ENCODE measurements at regions not wholly inside any gene's neighbourhood (a gene's known extent, or its start where the extent isn't known, plus 50 kb on each side); places are given as distances from the start of the nearest gene placed in this dataset.

DNA sequence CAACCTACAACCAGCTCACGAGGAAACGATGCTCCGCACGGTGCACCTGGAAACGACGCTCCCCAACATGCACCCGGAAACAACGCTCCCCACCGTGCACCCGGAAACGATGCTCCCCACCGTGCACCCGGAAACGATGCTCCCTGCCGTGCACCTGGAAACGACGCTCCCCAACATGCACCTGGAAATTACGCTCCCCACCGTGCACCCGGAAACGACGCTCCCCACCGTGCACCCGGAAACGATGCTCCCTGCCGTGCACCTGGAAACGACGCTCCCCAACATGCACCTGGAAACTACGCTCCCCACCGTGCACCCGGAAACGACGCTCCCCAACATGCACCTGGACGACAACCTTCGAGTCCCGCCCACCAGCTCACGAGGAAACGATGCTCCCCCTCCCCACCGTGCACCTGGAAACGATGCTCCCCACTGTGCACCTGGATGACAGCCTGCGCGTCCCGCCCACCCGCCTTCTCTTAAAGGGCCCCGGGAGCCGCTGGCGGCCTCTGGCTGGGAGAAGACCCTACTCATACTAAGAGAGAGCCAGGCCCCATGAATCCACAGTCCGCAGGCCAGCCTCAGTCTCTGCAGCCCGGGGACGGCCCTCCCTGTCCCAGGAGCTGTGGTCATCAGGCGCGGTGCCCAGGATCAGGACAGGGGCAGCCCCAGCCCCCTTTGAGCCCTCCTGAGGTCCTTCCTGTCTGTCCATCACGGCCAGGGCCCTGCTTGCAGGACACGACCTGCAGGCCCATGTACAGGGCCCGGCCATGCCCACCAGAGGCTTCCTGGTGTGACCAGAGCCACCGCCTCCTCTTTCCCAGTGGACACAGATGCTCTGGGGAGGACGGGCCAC lies 98.3 kb downstream of the PDGFA start:
- no peaks in the 10 kb centered on the region for H3K36me3 Mint-ChIP-seq (ENCODE audit: low read depth)
- CTCF ChIA-PET = no interaction called here
- POLR2A ChIA-PET = no interaction called here
- no peak for ATAC-seq
- H3K27ac Mint-ChIP-seq = no peak overlapping the region
- DNase-seq = no peak
- H3K9me3 Mint-ChIP-seq (ENCODE audit: insufficient read depth) = peaks cover 12% of the 10 kb centered on the region
- no peaks in the 10 kb centered on the region for H3K27me3 Mint-ChIP-seq (ENCODE audit: low read depth)
- no peak overlapping the region for H3K4me3 Mint-ChIP-seq
- H3K4me1 Mint-ChIP-seq (ENCODE audit: low read depth) = no peaks in the 10 kb centered on the region

DNA sequence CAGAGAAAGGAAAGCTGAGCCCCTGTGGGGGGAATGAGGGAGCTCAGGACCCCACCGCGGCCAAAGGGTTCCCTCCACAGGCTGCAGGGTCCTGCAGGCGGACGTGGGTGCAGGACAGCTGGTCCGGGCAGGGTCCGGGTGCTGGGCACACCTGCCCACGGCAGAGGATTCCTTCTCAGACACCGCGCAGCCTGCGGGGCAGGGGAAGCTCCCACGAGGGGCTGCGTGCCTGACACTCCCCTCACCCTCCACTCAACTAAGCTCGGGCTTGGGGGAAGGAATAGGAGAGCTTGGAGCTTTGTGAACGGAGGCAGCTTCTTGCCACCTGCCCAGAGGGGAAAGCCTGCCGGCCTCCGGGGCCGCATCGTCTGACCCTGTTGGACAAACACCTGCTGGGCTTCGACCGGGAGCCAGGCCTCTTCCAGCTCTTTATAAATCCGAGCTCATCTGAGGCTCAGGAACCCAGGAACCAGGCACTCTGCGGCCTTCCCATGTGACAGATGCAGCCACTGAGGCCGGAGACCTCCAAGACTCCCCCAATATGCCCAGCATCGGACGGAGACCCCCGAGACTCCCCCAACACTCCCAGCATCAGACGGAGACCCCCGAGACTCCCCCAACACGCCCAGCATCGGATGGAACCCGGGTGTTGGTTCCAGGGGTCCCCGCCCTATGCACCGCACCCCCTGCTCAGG lies 97.3 kb downstream of the PDGFA start:
- Mint-ChIP-seq H3K27ac (no peak overlapping the region), H3K36me3 (ENCODE audit: low read depth) (no peaks in the 10 kb centered on the region), H3K27me3 (ENCODE audit: low read depth) (no peaks in the 10 kb centered on the region), H3K4me1 (ENCODE audit: low read depth) (no peaks in the 10 kb centered on the region), H3K9me3 (ENCODE audit: insufficient read depth) (peaks cover 11% of the 10 kb centered on the region), H3K4me3 (no peak overlapping the region)
- ChIA-PET CTCF (no interaction called here), POLR2A (no interaction called here)
- no peak for DNase-seq
- ATAC-seq = no peak

GRCh38 chr7:422886-423225 lies 96.8 kb downstream of the PDGFA start:
- CTCF ChIA-PET = no interaction called here
- Mint-ChIP-seq H3K4me3 (no peak overlapping the region), H3K36me3 (ENCODE audit: low read depth) (no peaks in the 10 kb centered on the region), H3K9me3 (ENCODE audit: insufficient read depth) (peaks cover 7% of the 10 kb centered on the region), H3K27me3 (ENCODE audit: low read depth) (no peaks in the 10 kb centered on the region), H3K27ac (no peak overlapping the region), H3K4me1 (ENCODE audit: low read depth) (no peaks in the 10 kb centered on the region)
- DNase-seq (no peak), ATAC-seq (no peak)
- POLR2A ChIA-PET = no interaction called here

DNA sequence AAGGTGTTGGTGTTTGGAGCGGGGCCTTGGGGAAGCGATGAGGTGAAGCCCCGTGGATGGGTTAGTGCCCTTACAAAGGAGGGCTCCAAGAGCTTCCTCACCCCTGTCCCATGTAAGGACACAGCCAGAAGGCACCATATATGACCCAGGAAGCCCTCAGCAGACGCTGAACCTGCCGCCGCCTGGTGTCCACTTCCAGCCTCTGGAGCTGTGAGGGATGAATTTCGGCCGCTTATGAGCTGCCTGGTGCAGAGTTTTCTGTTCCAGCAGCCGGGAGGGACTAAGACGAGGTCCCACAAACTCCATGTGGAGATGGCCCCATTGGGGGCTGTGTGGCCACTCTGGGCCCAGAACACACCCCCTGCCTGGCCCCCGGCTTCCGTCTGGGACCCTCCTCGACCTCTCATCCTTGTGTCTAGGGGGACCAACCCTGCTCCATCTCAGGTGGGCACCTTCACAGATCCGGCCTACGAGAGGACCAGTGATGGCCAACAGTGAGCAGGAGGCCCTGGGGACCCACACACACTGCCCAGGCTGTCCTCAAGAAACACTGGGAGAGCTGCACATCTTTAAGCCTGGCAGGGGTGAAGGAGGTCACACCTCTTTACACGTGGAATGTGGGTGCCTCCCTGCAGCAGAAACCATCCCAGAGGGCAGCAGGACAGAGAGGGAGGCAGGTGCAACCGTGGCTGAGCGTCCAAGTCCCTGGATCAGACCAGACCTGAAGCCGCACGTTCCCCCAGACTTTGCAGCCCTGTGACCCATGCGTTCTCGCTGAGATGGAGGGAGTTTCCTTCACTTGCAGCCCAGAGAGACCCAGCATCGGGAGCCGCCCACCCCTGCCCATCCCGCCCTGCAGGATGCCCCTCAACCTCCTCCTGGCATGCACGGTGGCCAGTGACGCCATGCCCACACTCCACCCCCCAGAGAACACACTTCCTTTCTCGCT lies 96.1 kb downstream of the PDGFA start:
- Mint-ChIP-seq H3K4me1 (ENCODE audit: low read depth) (no peaks in the 10 kb centered on the region), H3K36me3 (ENCODE audit: low read depth) (no peaks in the 10 kb centered on the region), H3K27ac (no peak overlapping the region), H3K9me3 (ENCODE audit: insufficient read depth) (peaks cover 2% of the 10 kb centered on the region), H3K27me3 (ENCODE audit: low read depth) (no peaks in the 10 kb centered on the region), H3K4me3 (no peak overlapping the region)
- ChIA-PET CTCF (no interaction called here), POLR2A (no interaction called here)
- DNase-seq (no peak), ATAC-seq (no peak)

GRCh38 chr7:424301-424935 lies 95.2 kb downstream of the PDGFA start:
- H3K36me3 Mint-ChIP-seq (ENCODE audit: low read depth) = no peaks in the 10 kb centered on the region
- ATAC-seq = no peak
- ChIA-PET CTCF (no interaction called here), POLR2A (no interaction called here)
- no peak overlapping the region for H3K27ac Mint-ChIP-seq
- DNase-seq = no peak
- no peaks in the 10 kb centered on the region for H3K9me3 Mint-ChIP-seq (ENCODE audit: insufficient read depth)
- H3K27me3 Mint-ChIP-seq (ENCODE audit: low read depth) = no peaks in the 10 kb centered on the region
- no peak overlapping the region for H3K4me3 Mint-ChIP-seq
- no peaks in the 10 kb centered on the region for H3K4me1 Mint-ChIP-seq (ENCODE audit: low read depth)

DNA sequence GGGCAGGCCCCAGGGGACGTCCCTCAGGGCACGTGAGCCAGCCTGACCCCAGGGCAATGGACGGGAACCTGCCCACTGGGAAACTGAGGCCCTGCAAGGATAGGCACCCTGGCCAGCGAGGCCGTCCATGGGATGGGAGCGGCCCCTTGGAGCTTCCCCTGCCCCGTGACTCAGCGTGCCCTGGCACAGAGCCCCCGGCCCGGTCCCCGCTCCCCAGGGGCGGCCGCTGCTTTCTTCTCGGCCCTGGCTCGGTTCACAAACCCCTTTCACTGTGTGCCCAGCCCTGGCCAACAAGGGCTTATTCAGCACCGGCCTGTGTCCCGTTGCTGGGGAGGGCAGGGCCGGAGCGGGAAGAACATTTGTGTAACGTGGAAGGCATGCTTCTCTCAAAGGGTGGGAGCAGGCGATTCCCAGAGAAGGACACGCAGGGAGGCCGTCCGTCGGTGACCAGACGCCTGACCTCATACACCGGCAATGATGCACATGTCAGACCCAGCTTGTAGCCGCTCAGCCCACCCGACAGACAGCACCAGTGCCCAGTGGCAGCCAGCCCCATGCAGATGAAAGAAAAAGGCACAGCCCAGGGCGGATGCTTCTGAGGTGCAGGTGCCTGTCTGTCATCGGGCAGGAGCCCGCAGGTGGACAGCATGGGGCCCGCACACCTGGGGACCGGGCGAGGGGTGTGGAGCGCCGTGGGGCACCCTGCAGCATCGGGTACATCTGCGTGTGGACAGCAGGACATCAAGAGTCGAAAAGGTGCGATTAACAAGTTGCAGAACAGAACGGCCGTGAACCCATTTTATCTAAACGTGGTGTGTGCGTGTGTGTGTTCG lies 94.5 kb downstream of the PDGFA start:
- Mint-ChIP-seq H3K27me3 (ENCODE audit: low read depth) (no peaks in the 10 kb centered on the region), H3K36me3 (ENCODE audit: low read depth) (no peaks in the 10 kb centered on the region), H3K9me3 (ENCODE audit: insufficient read depth) (no peaks in the 10 kb centered on the region), H3K27ac (no peak overlapping the region), H3K4me3 (no peak overlapping the region), H3K4me1 (ENCODE audit: low read depth) (no peaks in the 10 kb centered on the region)
- ChIA-PET POLR2A (no interaction called here), CTCF (no interaction called here)
- ATAC-seq (no peak), DNase-seq (no peak)

GRCh38 chr7:425794-426188 lies 93.9 kb downstream of the PDGFA start:
- no peak for ATAC-seq

DNA sequence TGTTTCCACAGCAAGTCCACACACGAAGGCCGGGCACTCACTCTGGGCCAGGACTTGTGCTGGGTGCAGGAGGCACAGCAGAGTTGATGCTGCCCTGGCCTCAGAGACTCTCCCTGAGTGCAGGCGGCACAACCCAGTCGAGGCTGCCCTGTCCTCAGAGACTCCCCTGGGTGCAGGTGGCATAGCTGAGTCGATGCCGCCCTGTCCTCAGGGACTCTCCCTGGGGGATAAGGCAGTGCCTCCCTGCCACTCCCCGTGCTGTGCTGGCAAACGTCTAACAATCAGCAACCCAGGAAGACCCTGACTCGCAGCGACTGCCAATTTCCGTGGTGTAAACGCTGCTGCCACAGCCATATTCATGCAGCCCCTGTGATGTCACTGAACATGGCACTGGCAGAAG lies 93.1 kb downstream of the PDGFA start:
- Mint-ChIP-seq H3K9me3 (ENCODE audit: insufficient read depth) (no peaks in the 10 kb centered on the region), H3K4me1 (ENCODE audit: low read depth) (no peaks in the 10 kb centered on the region), H3K27me3 (ENCODE audit: low read depth) (no peaks in the 10 kb centered on the region), H3K36me3 (ENCODE audit: low read depth) (no peaks in the 10 kb centered on the region), H3K4me3 (no peak overlapping the region), H3K27ac (no peak overlapping the region)
- ATAC-seq (no peak), DNase-seq (no peak)
- ChIA-PET POLR2A (no interaction called here), CTCF (no interaction called here)

More at GRCh38 chr7:425794-426188, 93.9 kb downstream of the PDGFA start:
- no peaks in the 10 kb centered on the region for H3K4me1 Mint-ChIP-seq (ENCODE audit: low read depth)
- H3K27ac Mint-ChIP-seq = no peak overlapping the region
- no peaks in the 10 kb centered on the region for H3K9me3 Mint-ChIP-seq (ENCODE audit: insufficient read depth)
- H3K27me3 Mint-ChIP-seq (ENCODE audit: low read depth) = no peaks in the 10 kb centered on the region
- H3K36me3 Mint-ChIP-seq (ENCODE audit: low read depth) = no peaks in the 10 kb centered on the region
- DNase-seq = no peak
- ChIA-PET CTCF (no interaction called here), POLR2A (no interaction called here)
- no peak overlapping the region for H3K4me3 Mint-ChIP-seq

GRCh38 chr7:427506-428103 lies 92.0 kb downstream of the PDGFA start:
- DNase-seq (no peak), ATAC-seq (no peak)
- no peak overlapping the region for H3K4me3 Mint-ChIP-seq
- ChIA-PET POLR2A (no interaction called here), CTCF (no interaction called here)
- no peaks in the 10 kb centered on the region for H3K9me3 Mint-ChIP-seq (ENCODE audit: insufficient read depth)
- H3K27ac Mint-ChIP-seq = no peak overlapping the region
- no peaks in the 10 kb centered on the region for H3K36me3 Mint-ChIP-seq (ENCODE audit: low read depth)
- H3K27me3 Mint-ChIP-seq (ENCODE audit: low read depth) = no peaks in the 10 kb centered on the region
- H3K4me1 Mint-ChIP-seq (ENCODE audit: low read depth) = no peaks in the 10 kb centered on the region

- CTCF ChIA-PET = no interaction called here
- no peak overlapping the region for H3K4me3 Mint-ChIP-seq
- H3K27me3 Mint-ChIP-seq (ENCODE audit: low read depth) = no peaks in the 10 kb centered on the region
- no peaks in the 10 kb centered on the region for H3K4me1 Mint-ChIP-seq (ENCODE audit: low read depth)
- POLR2A ChIA-PET = no interaction called here
- DNase-seq (no peak), ATAC-seq (no peak)
- no peak overlapping the region for H3K27ac Mint-ChIP-seq
- no peaks in the 10 kb centered on the region for H3K36me3 Mint-ChIP-seq (ENCODE audit: low read depth)
- H3K9me3 Mint-ChIP-seq (ENCODE audit: insufficient read depth) = no peaks in the 10 kb centered on the region
These were observed 91.3 kb downstream of the PDGFA start for GRCh38 chr7:428387-428786.

All from activated CD8-positive, alpha-beta T cell treated with anti-CD3 and anti-CD28 coated beads, Interleukin-2, amount 10 ng/mL, durations not matched to agents 7 days and 5 days (primary cell).